Kidney (tissue), 13 donors: ENCODE measurements at regions not wholly inside any gene's neighbourhood (a gene's known extent, or its start where the extent isn't known, plus 50 kb on each side); places are given as distances from the start of the nearest gene placed in this dataset.

ENCODE experiments used
- DNase-seq, 5 donors: peaks; one replicate each; pipeline ENCODE4 v3.0.0-alpha.2; 2013 to 2020
- FAIRE-seq: peaks from 2 replicates; lab custom pipeline; 2012; peaks lifted over from hg19 to GRCh38; lab: Jason Lieb, UNC
- H3K27ac ChIP-seq, 2 donors: one replicate each; pipeline ENCODE4 v1.7.0; 2013; ENCODE audit warnings: low read depth in 2 of 2, low read length in 2 of 2, inconsistent platforms in 1 of 2
- H3K27me3 ChIP-seq: one replicate; pipeline ENCODE4 v1.7.1; 2013; ENCODE audit warnings: low read length, inconsistent platforms; ENCODE audit not compliant: control insufficient read depth, insufficient read depth
- H3K36me3 ChIP-seq, 3 donors: one replicate each; pipeline versions ENCODE4 v1.7.0 to v1.7.1; 2013; ENCODE audit warnings: low read length in 3 of 3, control low read depth in 1 of 3, inconsistent platforms in 1 of 3; ENCODE audit not compliant: insufficient read depth in 3 of 3, control insufficient read depth in 2 of 3
- H3K4me1 ChIP-seq, 3 donors: one replicate each; pipeline versions ENCODE4 v1.7.0 to v1.7.1; 2013; ENCODE audit warnings: low read length in 3 of 3, inconsistent platforms in 1 of 3, low read depth in 1 of 3; ENCODE audit not compliant: control insufficient read depth in 2 of 3, insufficient read depth in 2 of 3
- H3K4me3 ChIP-seq, 3 donors: one replicate each; pipeline versions ENCODE4 v1.7.0 to v1.8.1; 2013; ENCODE audit warnings: low read length in 3 of 3, control low read depth in 1 of 3, inconsistent platforms in 1 of 3
- H3K9ac ChIP-seq, 3 donors: one replicate each; pipeline versions ENCODE4 v1.7.0 to v1.7.1; 2013; ENCODE audit warnings: low read length in 3 of 3, control low read depth in 1 of 3, inconsistent platforms in 1 of 3
- H3K9me3 ChIP-seq, 3 donors: one replicate each; pipeline versions ENCODE4 v1.7.0 to v1.7.1; 2013; ENCODE audit warnings: low read length in 3 of 3, control low read depth in 1 of 3, inconsistent platforms in 1 of 3; ENCODE audit not compliant: control insufficient read depth in 2 of 3, insufficient read depth in 1 of 3
- intact Hi-C: fragments of 100-400 bp; cut with DNase I; formaldehyde crosslinking; loops from one replicate; pipeline ENCODE4 v1.11.1; 2022
- TF ChIP-seq, protein P1 (sequence below): IDR thresholded peaks from 3 replicates; pipeline ENCODE4 v1.5.1; 2012; ENCODE audit warnings: mild to moderate bottlenecking, moderate library complexity, borderline replicate concordance; ENCODE audit not compliant: insufficient read depth; ENCODE audit errors: extremely low read depth
- donor health status: control.
- donor health status: control.
- donor health status: control.
- donor health status: control.
- donor health status: control.
- donor health status: DM: yes; HTN: yes; CAD: no.
- donor health status: Normal renal cell carcinoma (clear cell type).

DNA sequence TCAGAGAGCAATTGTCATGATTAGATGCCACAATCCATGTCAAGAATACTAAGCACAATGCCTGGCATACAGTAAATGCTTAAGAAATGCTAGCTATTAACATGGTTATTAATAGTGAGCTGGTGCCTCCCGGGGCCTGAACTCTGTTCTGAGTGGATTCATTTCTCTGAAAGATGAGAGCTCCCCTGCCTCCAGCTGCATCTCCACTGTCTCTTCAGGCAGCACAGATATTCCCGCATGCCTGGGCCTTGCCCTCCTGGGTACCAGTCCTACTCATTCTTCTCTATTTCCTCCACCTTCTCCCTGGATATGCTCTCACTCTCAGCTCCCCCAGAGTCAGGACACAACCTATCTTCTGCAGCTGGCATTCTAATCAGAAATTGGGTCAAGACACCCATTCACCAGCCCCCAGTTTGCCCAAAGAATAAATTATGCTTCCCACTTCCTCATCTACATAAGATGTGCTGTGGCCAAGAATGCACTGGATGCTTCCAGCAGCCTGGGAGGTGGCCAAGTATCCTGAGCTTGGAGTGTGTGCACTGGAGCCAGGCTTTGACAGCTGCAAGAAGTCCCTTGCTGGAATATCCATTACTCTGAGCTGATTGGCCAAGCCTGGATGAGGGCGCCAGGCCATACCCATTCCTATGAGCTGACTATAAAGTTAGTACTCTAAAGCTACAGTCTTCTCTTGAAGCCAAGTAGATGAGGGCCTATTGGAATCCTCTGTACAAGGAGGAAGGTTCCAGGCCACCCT is 669.0 kb downstream of the ACTL7B start:
- DNase-seq (peak in 2 of 5 donors; percentile 53 to 73), FAIRE-seq (no peak)
- intact Hi-C loops: no loop called here

DNA sequence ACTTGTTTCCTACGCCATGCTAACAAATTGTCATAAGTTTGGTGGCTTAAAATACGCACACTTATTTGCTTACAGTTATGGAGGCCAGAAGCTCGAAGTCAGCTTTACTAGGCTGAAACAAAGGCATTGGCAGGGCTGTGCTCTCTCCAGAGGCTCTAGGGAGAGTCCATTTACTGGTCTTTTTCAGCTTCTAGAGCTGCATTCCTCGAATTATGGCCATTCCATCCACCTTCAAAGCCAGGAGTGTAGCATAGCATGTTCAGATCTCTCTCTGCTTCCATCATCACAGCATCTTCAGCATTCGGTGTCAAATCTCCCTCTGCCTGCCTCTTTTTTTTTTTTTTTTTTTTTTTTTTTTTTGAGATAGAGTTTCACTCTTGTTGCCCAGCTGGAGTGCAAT is 670.2 kb downstream of the ACTL7B start:
- Histone ChIP-seq H3K27me3 (no peaks in the 10 kb centered on the region), H3K36me3 (no peaks in the 10 kb centered on the region), H3K4me1 (no peaks in the 10 kb centered on the region), H3K4me3 (no peak overlapping the region), H3K9me3 (no peaks in the 10 kb centered on the region), H3K27ac (no peak overlapping the region), H3K9ac (no peak overlapping the region)
- TF ChIP-seq, protein P1, sequence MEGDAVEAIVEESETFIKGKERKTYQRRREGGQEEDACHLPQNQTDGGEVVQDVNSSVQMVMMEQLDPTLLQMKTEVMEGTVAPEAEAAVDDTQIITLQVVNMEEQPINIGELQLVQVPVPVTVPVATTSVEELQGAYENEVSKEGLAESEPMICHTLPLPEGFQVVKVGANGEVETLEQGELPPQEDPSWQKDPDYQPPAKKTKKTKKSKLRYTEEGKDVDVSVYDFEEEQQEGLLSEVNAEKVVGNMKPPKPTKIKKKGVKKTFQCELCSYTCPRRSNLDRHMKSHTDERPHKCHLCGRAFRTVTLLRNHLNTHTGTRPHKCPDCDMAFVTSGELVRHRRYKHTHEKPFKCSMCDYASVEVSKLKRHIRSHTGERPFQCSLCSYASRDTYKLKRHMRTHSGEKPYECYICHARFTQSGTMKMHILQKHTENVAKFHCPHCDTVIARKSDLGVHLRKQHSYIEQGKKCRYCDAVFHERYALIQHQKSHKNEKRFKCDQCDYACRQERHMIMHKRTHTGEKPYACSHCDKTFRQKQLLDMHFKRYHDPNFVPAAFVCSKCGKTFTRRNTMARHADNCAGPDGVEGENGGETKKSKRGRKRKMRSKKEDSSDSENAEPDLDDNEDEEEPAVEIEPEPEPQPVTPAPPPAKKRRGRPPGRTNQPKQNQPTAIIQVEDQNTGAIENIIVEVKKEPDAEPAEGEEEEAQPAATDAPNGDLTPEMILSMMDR: no peak
- FAIRE-seq (no peak), DNase-seq (no peak)
- intact Hi-C loops: no loop called here

More for the DNA sequence above, 669.0 kb downstream of the ACTL7B start:
- Histone ChIP-seq H3K27me3 (no peaks in the 10 kb centered on the region), H3K9me3 (no peaks in the 10 kb centered on the region), H3K4me1 (no peaks in the 10 kb centered on the region), H3K27ac (no peak overlapping the region), H3K4me3 (no peak overlapping the region), H3K9ac (no peak overlapping the region), H3K36me3 (no peaks in the 10 kb centered on the region)
- TF ChIP-seq, protein P1: no peak

DNA sequence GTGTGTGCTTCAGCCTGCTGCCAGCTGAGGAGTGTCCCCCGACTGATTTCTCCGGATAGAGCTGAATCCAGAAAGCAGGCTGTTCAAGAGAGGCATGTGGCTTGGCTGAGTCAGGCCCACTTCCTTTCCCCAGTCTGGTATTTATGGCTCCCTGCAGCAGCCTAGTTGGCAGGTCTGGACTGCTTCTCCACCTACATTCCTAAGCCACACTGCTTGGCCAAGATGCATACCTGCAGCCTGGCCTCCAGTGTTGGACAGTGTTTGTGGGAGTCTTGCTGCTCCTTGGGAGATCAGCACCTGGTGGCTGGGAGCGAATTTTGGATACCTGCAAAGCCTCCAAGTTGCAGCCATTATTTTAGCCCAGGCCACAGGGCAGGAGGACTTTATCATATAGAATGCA is 670.8 kb downstream of the ACTL7B start:
- H3K9ac ChIP-seq: no peak overlapping the region
- H3K9me3 ChIP-seq: no peaks in the 10 kb centered on the region
- intact Hi-C loops: no loop called here
- FAIRE-seq: no peak
- H3K4me1 ChIP-seq: no peaks in the 10 kb centered on the region
- no peaks in the 10 kb centered on the region for H3K27me3 ChIP-seq
- peak in 1 of 5 donors; percentile 37 for DNase-seq
- no peak overlapping the region for H3K4me3 ChIP-seq
- TF ChIP-seq, protein P1: no peak
- H3K27ac ChIP-seq: no peak overlapping the region
- no peaks in the 10 kb centered on the region for H3K36me3 ChIP-seq
